Caki2 (cell line): ENCODE measurements at regions not wholly inside any gene's neighbourhood (a gene's known extent, or its start where the extent isn't known, plus 50 kb on each side); places are given as distances from the start of the nearest gene placed in this dataset.

Experiments used
- DNase-seq: peaks from one replicate; pipeline ENCODE4 v3.0.0-alpha.2; 2015; ENCODE audit warnings: low read depth
- in situ Hi-C: cut with HindIII; loops from 2 replicates; pipeline ENCODE4 v1.10.0; 2016; ENCODE audit warnings: low sequenced_read_pairs, low pct_unique_long_range_greater_than_20kb, mixed read lengths

GRCh38 chr2:145064511-145064910 is 544.6 kb upstream of the ZEB2 start:
- DNase-seq = no peak

DNA sequence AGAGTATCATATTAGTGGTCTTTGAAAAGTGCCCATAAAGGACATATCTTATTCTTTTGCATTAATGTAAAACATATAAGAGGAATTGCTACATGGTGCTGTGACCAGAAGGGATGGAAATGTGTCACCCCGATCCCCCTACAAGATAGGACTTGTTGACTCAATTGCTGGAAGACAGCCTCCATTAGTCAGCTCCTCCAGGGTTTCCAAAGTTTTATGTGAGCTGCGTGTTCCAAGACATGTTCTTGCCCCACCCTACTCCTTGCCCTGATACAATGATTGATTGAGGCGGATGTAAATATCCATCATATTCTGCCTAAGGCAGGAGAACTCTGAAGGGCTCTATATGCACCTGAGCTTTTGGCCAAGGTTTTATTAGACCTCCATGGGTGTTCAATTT is 541.0 kb upstream of the ZEB2 start:
- in situ Hi-C loops = no loop called here
- no peak for DNase-seq

More at GRCh38 chr2:145064511-145064910, 544.6 kb upstream of the ZEB2 start:
- in situ Hi-C loops = no loop called here

DNA sequence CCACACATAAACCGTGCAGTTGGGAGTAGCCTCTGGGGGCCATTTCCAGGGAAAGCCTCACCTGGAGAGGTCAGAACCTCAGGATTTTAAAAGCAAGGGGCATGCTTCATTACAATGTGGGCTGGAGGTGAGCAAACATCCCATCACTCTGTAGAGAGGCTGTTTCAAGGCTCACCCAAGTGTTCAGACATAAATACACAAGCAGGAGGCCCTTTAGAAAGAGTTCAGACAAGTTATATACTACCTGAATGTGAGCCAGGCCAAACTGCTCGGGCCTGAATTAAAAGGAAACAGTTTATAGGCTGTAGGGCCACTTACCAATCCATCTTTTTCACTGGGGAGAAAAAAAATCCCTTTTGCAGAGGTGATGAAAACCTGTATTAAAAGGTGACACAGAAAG is 540.0 kb upstream of the ZEB2 start:
- DNase-seq = no peak
- in situ Hi-C loops = no loop called here

DNA sequence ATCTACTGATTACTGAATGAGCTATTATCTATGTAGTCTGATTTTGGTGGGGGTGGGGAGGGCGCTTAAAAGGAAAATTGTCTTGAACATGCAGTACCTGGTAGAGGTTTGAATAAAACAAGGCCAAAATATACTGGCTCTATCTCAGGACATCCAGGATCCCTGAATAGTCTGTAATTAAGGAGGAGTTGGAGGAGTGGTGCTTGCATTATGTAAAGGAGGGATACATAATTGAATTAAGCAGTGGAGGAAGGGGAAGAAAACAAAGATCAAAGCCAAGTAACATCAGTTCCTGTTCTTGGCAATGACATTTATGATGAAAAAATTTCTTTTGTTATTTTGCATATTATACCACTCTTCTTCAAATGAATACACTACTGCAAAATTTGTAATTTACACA is 539.4 kb upstream of the ZEB2 start:
- in situ Hi-C loops = no loop called here
- no peak for DNase-seq

GRCh38 chr2:145058457-145058856 is 538.5 kb upstream of the ZEB2 start:
- in situ Hi-C loops = no loop called here

GRCh38 chr2:145055651-145056050 is 535.7 kb upstream of the ZEB2 start:
- in situ Hi-C loops = no loop called here
- no peak for DNase-seq

More at GRCh38 chr2:145058457-145058856, 538.5 kb upstream of the ZEB2 start:
- no peak for DNase-seq

DNA sequence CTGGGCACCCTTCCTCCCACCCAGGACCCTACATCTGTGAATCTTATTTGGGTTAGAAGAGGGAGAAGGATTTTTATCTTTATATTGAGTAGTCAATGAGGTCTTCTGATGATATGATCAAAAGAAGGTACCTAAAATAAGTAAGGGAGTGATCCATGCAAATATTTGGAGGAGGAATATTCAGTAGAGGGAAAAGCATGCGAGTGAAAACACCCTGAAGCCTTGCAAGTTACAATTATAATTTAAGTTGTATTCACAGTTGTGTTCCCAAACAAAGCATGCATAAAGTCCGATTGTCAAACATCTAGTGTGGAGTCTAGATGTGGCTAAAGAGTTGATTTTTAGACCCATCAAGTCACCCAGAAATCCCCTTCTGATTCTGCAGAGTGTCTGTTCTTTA is 530.2 kb upstream of the ZEB2 start:
- no peak for DNase-seq
- in situ Hi-C loops = no loop called here

DNA sequence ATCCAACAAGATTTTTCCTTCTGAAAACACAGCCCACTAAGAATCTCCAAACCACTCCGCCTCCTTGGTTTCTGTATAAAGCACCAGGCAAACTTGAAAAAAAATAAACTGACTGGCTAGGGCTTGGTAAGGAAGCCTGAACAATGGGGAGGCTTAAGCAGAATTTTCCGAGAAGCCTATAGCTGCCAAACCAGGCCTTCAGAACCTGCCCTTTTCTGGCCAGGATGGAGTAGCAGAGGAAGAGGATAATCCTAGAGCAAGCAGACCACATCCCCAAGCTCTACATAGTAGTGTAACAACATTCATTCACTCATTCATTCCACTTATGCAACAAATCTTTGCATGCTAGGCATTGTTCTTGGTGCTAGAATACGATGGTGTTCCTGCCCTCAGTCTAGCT is 529.6 kb upstream of the ZEB2 start:
- no peak for DNase-seq
- in situ Hi-C loops = no loop called here

DNA sequence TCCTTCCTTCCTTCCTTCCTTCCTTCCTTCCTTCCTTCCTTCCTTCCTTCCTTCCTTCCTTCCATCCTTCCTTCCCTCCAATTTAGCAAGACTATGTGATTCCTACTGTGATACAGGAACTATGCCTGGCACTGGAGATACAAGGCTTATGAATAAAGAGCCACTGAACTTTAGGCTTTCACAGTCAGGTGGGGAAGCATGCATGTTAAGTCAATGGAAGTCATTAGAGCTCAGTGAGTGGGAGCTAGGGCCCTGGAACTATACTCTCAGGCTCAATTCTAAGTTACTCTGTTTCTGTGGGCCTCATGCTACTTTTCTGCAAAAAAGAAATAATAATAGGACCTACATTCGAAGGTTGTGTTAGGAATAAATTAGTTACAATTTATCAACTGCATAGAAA is 527.6 kb upstream of the ZEB2 start:
- DNase-seq = no peak
- in situ Hi-C loops = no loop called here

GRCh38 chr2:145044491-145044890 is 524.6 kb upstream of the ZEB2 start:
- in situ Hi-C loops = no loop called here
- DNase-seq = no peak

- in situ Hi-C loops = no loop called here
- no peak for DNase-seq
Observed at GRCh38 chr2:145043399-145043834, 523.5 kb upstream of the ZEB2 start.

DNA sequence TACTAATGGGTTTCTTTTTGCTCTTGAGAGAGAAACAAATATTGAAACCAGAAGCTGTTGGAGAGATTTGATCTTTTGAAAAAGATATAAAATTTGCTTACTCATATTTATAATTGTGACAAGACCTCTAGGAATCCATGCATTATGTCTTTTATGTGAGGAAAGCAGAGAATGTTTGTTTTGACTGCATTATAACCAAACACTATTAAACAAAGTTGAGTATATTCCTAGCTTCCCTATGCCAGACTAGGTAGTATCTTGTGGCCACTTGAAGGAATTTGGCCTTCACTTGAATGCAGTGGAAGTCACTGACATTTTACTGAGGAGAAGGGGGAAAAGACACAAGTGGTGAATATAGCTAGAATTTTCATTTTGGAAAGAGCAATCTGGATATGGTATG is 521.8 kb upstream of the ZEB2 start:
- no peak for DNase-seq
- in situ Hi-C loops = no loop called here

DNA sequence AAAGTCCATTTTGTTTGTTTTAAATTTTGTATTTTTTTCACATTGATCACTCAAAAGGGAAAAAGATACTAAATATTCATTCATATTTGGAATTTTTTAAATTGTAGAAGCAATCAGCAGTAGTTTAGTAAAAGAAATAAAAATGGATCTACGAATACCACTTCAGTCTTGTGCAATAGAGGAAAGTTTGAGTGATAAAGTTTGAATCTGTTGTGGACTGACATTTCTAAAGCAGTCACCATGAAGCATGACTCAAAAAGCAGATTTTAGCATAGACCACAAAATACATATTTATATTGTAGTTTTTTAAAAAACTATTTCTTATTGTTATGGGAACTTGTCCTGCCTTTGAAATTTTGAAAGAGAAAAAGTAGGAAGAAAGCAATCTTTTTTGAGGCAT is 520.5 kb upstream of the ZEB2 start:
- in situ Hi-C loops = no loop called here
- no peak for DNase-seq

GRCh38 chr2:145038041-145038525 is 518.2 kb upstream of the ZEB2 start:
- in situ Hi-C loops = no loop called here
- DNase-seq = no peak

- no peak for DNase-seq
- in situ Hi-C loops = no loop called here
Observed at GRCh38 chr2:145036421-145037011, 516.6 kb upstream of the ZEB2 start.

GRCh38 chr2:145034511-145034910 is 514.6 kb upstream of the ZEB2 start:
- in situ Hi-C loops = no loop called here

DNA sequence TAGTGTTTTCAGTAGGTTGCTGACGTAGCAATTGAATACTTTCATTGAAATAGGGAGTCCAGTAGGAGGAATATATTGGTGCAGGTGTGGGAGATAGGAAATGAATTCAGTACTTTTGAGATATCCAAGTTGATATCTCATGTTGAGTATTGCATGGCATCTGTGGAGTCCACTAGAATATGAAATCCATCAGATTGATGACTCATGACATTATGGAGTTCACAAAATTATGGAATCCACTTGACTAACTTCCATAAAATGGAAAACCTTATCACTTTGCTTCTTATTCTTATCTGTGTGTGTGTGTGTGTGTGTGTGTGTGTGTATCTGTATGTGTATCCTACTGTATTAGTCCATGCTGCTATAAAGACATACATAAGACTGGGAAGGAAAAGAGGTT is 513.5 kb upstream of the ZEB2 start:
- no peak for DNase-seq
- in situ Hi-C loops = no loop called here

More at GRCh38 chr2:145034511-145034910, 514.6 kb upstream of the ZEB2 start:
- DNase-seq = no peak

DNA sequence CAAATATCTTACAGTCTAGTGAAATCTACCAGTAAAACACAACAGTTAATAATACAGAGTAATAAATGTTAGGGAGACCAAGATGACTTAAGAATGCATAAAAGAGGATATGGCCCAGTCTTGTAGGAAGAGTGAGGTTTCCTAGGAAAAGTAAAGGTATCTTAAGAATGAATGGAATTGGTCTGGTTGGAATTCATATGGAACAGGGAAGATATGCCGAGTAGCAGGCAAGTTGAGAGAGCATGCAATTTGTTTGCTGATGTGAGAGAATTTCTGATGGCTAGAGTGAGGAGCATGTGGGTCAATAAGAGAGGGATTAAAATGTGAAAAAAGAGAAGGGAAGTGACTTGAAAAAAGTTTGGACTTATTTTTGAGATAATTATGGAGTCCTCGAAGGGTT is 512.9 kb upstream of the ZEB2 start:
- in situ Hi-C loops = no loop called here
- DNase-seq = no peak

DNA sequence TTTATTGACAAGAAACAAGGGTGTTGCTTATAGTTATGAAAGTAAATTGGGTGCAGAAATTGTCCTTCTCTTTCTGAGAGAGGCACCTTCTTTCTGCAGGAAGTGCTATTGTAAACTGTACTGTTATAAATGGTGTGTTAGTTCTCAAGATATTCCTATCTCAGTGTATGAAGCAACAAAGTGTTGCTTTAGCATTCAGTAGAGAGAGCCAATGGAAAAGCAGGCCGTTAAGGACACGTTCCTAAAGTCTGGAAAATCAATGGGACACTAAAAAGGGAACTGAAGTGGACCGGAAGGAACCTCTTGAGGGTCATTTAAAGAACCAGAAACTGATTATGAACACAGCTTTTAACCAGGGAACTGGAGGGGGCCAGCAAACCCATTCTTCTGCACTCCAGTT is 510.0 kb upstream of the ZEB2 start:
- in situ Hi-C loops = no loop called here

GRCh38 chr2:145029081-145029480 is 509.2 kb upstream of the ZEB2 start:
- DNase-seq = no peak
- in situ Hi-C loops = no loop called here

More for the DNA sequence above, 510.0 kb upstream of the ZEB2 start:
- no peak for DNase-seq
